ENCODE measurements at regions not wholly inside any gene's neighbourhood (a gene's known extent, or its start where the extent isn't known, plus 50 kb on each side); places are given as distances from the start of the nearest gene placed in this dataset.

DNA sequence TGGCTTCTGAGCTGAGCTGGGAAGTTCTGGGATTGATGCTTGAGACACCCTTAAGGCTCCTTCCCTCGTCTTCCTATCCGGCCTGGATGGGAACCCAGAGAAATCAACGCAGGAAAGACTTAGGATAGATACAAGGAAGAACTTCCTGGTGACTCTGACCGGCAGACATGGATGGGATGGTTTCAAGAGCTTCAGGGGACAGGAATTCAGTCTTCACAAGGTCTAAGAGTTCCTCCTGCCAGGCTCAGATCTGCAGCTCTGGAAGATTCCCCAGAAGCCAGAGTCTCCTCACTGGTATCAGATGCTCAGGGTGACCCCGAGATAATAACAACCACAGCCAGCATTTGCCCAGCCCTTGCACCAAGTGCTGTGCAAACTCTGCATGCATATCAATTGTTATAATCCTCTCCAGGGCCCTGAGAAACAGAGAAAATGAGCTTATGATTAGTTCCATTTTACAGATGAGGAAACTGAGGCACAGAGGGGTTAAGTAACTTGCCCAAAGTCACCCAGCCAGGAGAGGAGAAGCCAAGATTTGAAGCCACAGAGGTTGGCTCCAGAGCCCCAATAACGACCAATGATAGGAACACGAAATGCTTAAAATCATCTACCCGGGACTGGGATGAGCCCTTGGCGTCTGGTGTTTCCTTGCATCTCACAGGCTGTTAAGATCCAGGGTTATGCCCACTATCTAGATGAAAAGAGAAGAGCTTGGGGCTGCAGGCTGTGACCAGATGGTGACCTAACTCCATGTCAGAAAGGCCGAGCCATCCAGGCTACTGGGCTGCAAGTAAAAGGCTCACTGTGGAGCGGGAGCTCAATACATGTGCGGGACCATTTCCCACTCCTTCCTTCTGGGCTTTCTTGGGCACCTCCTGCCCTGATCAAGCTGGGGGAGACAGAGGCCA is 119.8 kb downstream of the C9orf50 start:
- H3K79me1 ChIP-seq (ENCODE audit: low read depth in 1 of 2, low read length in 2 of 2) = peaks cover 23 to 38% of the 10 kb centered on the region in 2 experiments
- 76% methylated on average over 5 of the region's 12 CpGs; no CpG with 5 or more reads in 1 of the 2 experiments for WGBS, 2 experiments (ENCODE audit: extremely low coverage in 2 of 2, insufficient read length in 1 of 2)
- H3K4me1 ChIP-seq (ENCODE audit: control insufficient read depth, insufficient read depth, low read length) = peaks cover 30% of the 10 kb centered on the region
- CTCF ChIA-PET = interaction anchor here (0.6 kb wide), 1 partner anchor 113 kb away, joined by 4 read pairs; no protein-coding TSS in a partner anchor
- peak overlapping the region; percentile 51 for H3K14ac ChIP-seq (replicated peaks; ENCODE audit: low read depth, low read length)
- H2BK20ac ChIP-seq (ENCODE audit: low read depth, low read length) = no peak overlapping the region
- ATAC-seq (ENCODE audit: low read depth) (no peak), DNase-seq (no peak)
- H3K36me3 ChIP-seq (ENCODE audit: control insufficient read depth, insufficient read depth, low read length) = peaks cover 6% of the 10 kb centered on the region; the same call in 1 of the 2 replicates
- no peak overlapping the region for H2BK120ac ChIP-seq (ENCODE audit: low read depth, low read length)
- no peak overlapping the region for H3K4me3 ChIP-seq (ENCODE audit: insufficient read depth, low read depth, low read length)
- H2AFZ ChIP-seq (replicated peaks; ENCODE audit: low read length, poor library complexity) = no peak overlapping the region
- peak overlapping the region; percentile 30 for H4K5ac ChIP-seq (ENCODE audit: low read depth, low read length)
- peaks cover 16% of the 10 kb centered on the region for H3K9me1 ChIP-seq (ENCODE audit: insufficient read depth, low read length)
- H3K9me3 ChIP-seq (ENCODE audit: control insufficient read depth, insufficient read depth, low read length) = no peaks in the 10 kb centered on the region
- no peak overlapping the region for H3K56ac ChIP-seq (ENCODE audit: extremely low read depth, insufficient read depth, low read length)
- POLR2A ChIA-PET (ENCODE audit: unreplicated experiment) = interaction anchor here (0.6 kb wide), 1 partner anchor 49 kb away, joined by 6 read pairs; no protein-coding TSS in a partner anchor
- in situ Hi-C loops (cut with MboI; ENCODE audit: low sequenced_read_pairs) = no loop called here
- H2BK5ac ChIP-seq (ENCODE audit: low read depth, low read length, poor library complexity, severe bottlenecking) = peak overlapping the region; percentile 10
- H3K4ac ChIP-seq (ENCODE audit: low read depth, low read length) = peak overlapping the region; percentile 50; the same call in 1 of the 2 replicates
- dilution Hi-C loops (cut with HindIII; ENCODE audit: low sequenced_read_pairs, unreplicated experiment) = no loop called here
- H4K20me1 ChIP-seq (ENCODE audit: insufficient read depth, low read length) = no peaks in the 10 kb centered on the region
- no peak overlapping the region for H3K4me2 ChIP-seq (ENCODE audit: low read depth, low read length)
- H3K23ac ChIP-seq (ENCODE audit: low read depth, low read length) = no peak overlapping the region; the same call in 1 of the 2 replicates
- H4K91ac ChIP-seq (ENCODE audit: insufficient read depth, low read depth, low read length) = peak overlapping the region; percentile 39
- TF ChIP-seq MAFK (IDR thresholded peaks at IDR 0.05; ENCODE audit: low read depth, low read length) = no peak
- TF ChIP-seq RCOR1 (IDR thresholded peaks at IDR 0.05; ENCODE audit: insufficient replicate concordance, low read length) = no peak
- TF ChIP-seq CEBPB (IDR thresholded peaks at IDR 0.05; ENCODE audit: low read depth, low read length) = no peak
- no peak for TF ChIP-seq CHD1 (IDR thresholded peaks at IDR 0.05; ENCODE audit: low read depth, low read length)
- TF ChIP-seq MAZ (IDR thresholded peaks at IDR 0.05; ENCODE audit: borderline replicate concordance, low read depth, low read length) = no peak
- TF ChIP-seq, protein P1, sequence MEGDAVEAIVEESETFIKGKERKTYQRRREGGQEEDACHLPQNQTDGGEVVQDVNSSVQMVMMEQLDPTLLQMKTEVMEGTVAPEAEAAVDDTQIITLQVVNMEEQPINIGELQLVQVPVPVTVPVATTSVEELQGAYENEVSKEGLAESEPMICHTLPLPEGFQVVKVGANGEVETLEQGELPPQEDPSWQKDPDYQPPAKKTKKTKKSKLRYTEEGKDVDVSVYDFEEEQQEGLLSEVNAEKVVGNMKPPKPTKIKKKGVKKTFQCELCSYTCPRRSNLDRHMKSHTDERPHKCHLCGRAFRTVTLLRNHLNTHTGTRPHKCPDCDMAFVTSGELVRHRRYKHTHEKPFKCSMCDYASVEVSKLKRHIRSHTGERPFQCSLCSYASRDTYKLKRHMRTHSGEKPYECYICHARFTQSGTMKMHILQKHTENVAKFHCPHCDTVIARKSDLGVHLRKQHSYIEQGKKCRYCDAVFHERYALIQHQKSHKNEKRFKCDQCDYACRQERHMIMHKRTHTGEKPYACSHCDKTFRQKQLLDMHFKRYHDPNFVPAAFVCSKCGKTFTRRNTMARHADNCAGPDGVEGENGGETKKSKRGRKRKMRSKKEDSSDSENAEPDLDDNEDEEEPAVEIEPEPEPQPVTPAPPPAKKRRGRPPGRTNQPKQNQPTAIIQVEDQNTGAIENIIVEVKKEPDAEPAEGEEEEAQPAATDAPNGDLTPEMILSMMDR (conservative IDR thresholded peaks at IDR 0.05; ENCODE audit: low read depth, low read length) = no peak
- TF ChIP-seq SMC3 (IDR thresholded peaks at IDR 0.05; ENCODE audit: low read depth, low read length) = no peak
- TF ChIP-seq RFX5 (IDR thresholded peaks at IDR 0.05; ENCODE audit: low read depth, low read length) = no peak
- no peak for TF ChIP-seq NFE2L2 (IDR thresholded peaks at IDR 0.05; ENCODE audit: low read depth, low read length)
- H2AK5ac ChIP-seq (ENCODE audit: low read depth, low read length) = peak overlapping the region; percentile 60
- no peak overlapping the region; the same call in 1 of the 2 replicates for H3K18ac ChIP-seq (ENCODE audit: low read depth, low read length)
- peak overlapping the region; percentile 59 for H2AK9ac ChIP-seq (replicated peaks; ENCODE audit: low read depth, low read length, poor library complexity)
- H4K8ac ChIP-seq (ENCODE audit: low read depth in 2 of 2, low read length in 2 of 2) = peak overlapping the region; percentile 36 to 51; a peak in 2 of 4 replicates
- H2BK15ac ChIP-seq (ENCODE audit: low read depth, low read length) = peak overlapping the region; percentile 35; the same call in 1 of the 3 replicates
- H3K9ac ChIP-seq (ENCODE audit: low read depth, low read length) = peak overlapping the region; percentile 36; the same call in 1 of the 2 replicates
- BruUV-seq (replicated peaks) = no TSS peak
- peak overlapping the region; percentile 58 for H3K27ac ChIP-seq (ENCODE audit: insufficient read depth, low read length)
- H3K27me3 ChIP-seq (ENCODE audit: control insufficient read depth, insufficient read depth, low read length) = no peaks in the 10 kb centered on the region
- intact Hi-C loops (cut with micrococcal nuclease) = no loop called here
